HG03558 (cell line): ENCODE measurements at regions not wholly inside any gene's neighbourhood (a gene's known extent, or its start where the extent isn't known, plus 50 kb on each side); places are given as distances from the start of the nearest gene placed in this dataset.
"Not testable (repeated sequence)": the region's sequence is repeated elsewhere in the genome, so short reads cannot be mapped to it uniquely, and the experiment has no call there.

Source experiments
- ATAC-seq: cut with Tn5 transposase; IDR thresholded peaks from one replicate; pipeline ENCODE4 v1.9.1; 2021; ENCODE audit warnings: moderate number of reproducible peaks; ENCODE audit not compliant: unreplicated experiment; ENCODE audit errors: extremely low read depth

GRCh38 chr3:180403156-180403555, 198.8 kb upstream of the TTC14 start:
- no peak for ATAC-seq

GRCh38 chr3:180408654-180409053, 193.3 kb upstream of the TTC14 start:
- ATAC-seq, result no peak

- ATAC-seq, result no peak
Observed at GRCh38 chr3:180409170-180409569, 192.8 kb upstream of the TTC14 start.

- no peak for ATAC-seq
Observed at GRCh38 chr3:180409883-180410282, 192.1 kb upstream of the TTC14 start.

GRCh38 chr3:180414157-180414556, 187.8 kb upstream of the TTC14 start:
- no peak for ATAC-seq

GRCh38 chr3:180416111-180416594, 185.8 kb upstream of the TTC14 start:
- ATAC-seq, result no peak

GRCh38 chr3:180417241-180417640, 184.7 kb upstream of the TTC14 start:
- no peak for ATAC-seq

- no peak for ATAC-seq
Observed at GRCh38 chr3:180420016-180420415, 181.9 kb upstream of the TTC14 start.

- ATAC-seq, result no peak
Observed at GRCh38 chr3:180420804-180421203, 181.2 kb upstream of the TTC14 start.

- ATAC-seq, result no peak
Observed at GRCh38 chr3:180421221-180421620, 180.7 kb upstream of the TTC14 start.

GRCh38 chr3:180421721-180422120, 180.2 kb upstream of the TTC14 start:
- ATAC-seq, result no peak

GRCh38 chr3:180424305-180424704, 177.7 kb upstream of the TTC14 start:
- ATAC-seq, result not testable (repeated sequence)

- no peak for ATAC-seq
Observed at GRCh38 chr3:180430896-180431295, 171.1 kb upstream of the TTC14 start.

- ATAC-seq, result no peak
Observed at GRCh38 chr3:180433152-180433551, 168.8 kb upstream of the TTC14 start.

- no peak for ATAC-seq
Observed at GRCh38 chr3:180447136-180447535, 154.8 kb upstream of the TTC14 start.

- not testable (repeated sequence) for ATAC-seq
Observed at GRCh38 chr3:180448407-180448806, 153.6 kb upstream of the TTC14 start.

GRCh38 chr3:180457225-180457624, 144.7 kb upstream of the TTC14 start:
- no peak for ATAC-seq

- no peak for ATAC-seq
Observed at GRCh38 chr3:180466401-180467011, 135.5 kb upstream of the TTC14 start.

GRCh38 chr3:180467177-180467576, 134.8 kb upstream of the TTC14 start:
- ATAC-seq, result no peak

GRCh38 chr3:180469149-180469548, 132.8 kb upstream of the TTC14 start:
- ATAC-seq, result no peak

- ATAC-seq, result no peak
Observed at GRCh38 chr3:180478695-180479094, 123.3 kb upstream of the TTC14 start.

GRCh38 chr3:180492047-180492446, 109.9 kb upstream of the TTC14 start:
- ATAC-seq, result no peak
